ENCODE measurements at regions not wholly inside any gene's neighbourhood (a gene's known extent, or its start where the extent isn't known, plus 50 kb on each side); places are given as distances from the start of the nearest gene placed in this dataset.

GRCh38 chr20:41714030-41714429 is 95.9 kb upstream of the CHD6 start:
- Histone ChIP-seq H3K27me3 (replicated peaks; ENCODE audit: control insufficient read depth, insufficient read depth, low read length) (no peaks in the 10 kb centered on the region), H3K9me3 (0 out of 2 replicates have a peak, but pooled peaks cover 4% of the 10 kb centered on the region), H3K4me1 (no peaks in the 10 kb centered on the region), H3K4me3 (ENCODE audit: low read depth, low read length) (no peak overlapping the region), H3K36me3 (ENCODE audit: control insufficient read depth, insufficient read depth, low read length) (no peaks in the 10 kb centered on the region)
- intact Hi-C loops (cut with micrococcal nuclease; ENCODE audit: unreplicated experiment), result no loop called here
- H3K4me3 Mint-ChIP-seq (ENCODE audit: unreplicated experiment), result no peak overlapping the region
- no peaks in the 10 kb centered on the region for H3K9me3 Mint-ChIP-seq (ENCODE audit: unreplicated experiment)
- no TSS peak for BruUV-seq (replicated peaks)
- DNase-seq, result no peak
- no peaks in the 10 kb centered on the region for H3K36me3 Mint-ChIP-seq (ENCODE audit: insufficient read depth, unreplicated experiment)
- TF ChIP-seq CTCF (IDR thresholded peaks at IDR 0.05; ENCODE audit: insufficient read depth in 1 of 2, low read depth in 1 of 2, low read length in 1 of 2, severe bottlenecking in 1 of 2, unreplicated experiment in 1 of 2), result no peak
- no peaks in the 10 kb centered on the region for H3K4me1 Mint-ChIP-seq (ENCODE audit: low read depth, unreplicated experiment)
- peaks cover 21% of the 10 kb centered on the region for H3K27me3 Mint-ChIP-seq (ENCODE audit: insufficient read depth, unreplicated experiment)
- ChIA-PET POLR2A (no interaction called here), CTCF (interaction anchor here (1.0 kb wide), 1 partner anchor 25 kb away, joined by 3 read pairs; no protein-coding TSS in a partner anchor)
- H3K27ac Mint-ChIP-seq (ENCODE audit: unreplicated experiment), result no peak overlapping the region

DNA sequence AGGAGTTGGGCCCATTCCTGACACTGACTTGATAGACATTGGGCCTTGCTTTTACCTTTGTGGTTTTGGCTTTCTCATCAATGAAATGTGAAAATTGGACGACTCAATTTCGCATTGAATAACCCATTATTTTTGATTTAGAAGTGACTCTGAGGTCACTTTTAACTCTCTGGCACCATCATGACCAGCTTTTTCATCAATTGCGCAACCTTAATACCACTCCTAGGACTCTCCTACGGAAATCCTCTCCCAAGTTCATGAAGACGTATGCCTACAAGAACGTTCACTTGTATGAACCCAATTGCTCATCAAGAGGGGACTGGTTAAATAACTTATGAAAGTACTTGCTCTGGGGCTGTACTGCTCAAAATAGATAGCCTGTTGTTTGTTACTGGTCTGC is 86.7 kb upstream of the CHD6 start:
- no peaks in the 10 kb centered on the region for H3K36me3 ChIP-seq (ENCODE audit: control insufficient read depth, insufficient read depth, low read length)
- H3K27me3 Mint-ChIP-seq (ENCODE audit: insufficient read depth, unreplicated experiment), result peaks cover 12% of the 10 kb centered on the region
- ChIA-PET POLR2A (no interaction called here), CTCF (no interaction called here)
- no peak for TF ChIP-seq CTCF (IDR thresholded peaks at IDR 0.05; ENCODE audit: insufficient read depth in 1 of 2, low read depth in 1 of 2, low read length in 1 of 2, severe bottlenecking in 1 of 2, unreplicated experiment in 1 of 2)
- no peaks in the 10 kb centered on the region for H3K9me3 ChIP-seq
- intact Hi-C loops (cut with micrococcal nuclease; ENCODE audit: unreplicated experiment), result no loop called here
- H3K4me1 ChIP-seq, result no peaks in the 10 kb centered on the region
- no peak overlapping the region for H3K27ac Mint-ChIP-seq (ENCODE audit: unreplicated experiment)
- peak in 1 of 2 experiments; percentile 7 for DNase-seq
- H3K36me3 Mint-ChIP-seq (ENCODE audit: insufficient read depth, unreplicated experiment), result no peaks in the 10 kb centered on the region
- H3K4me1 Mint-ChIP-seq (ENCODE audit: low read depth, unreplicated experiment), result no peaks in the 10 kb centered on the region
- no peaks in the 10 kb centered on the region for H3K9me3 Mint-ChIP-seq (ENCODE audit: unreplicated experiment)
- BruUV-seq (replicated peaks), result no TSS peak
- no peak overlapping the region for H3K4me3 ChIP-seq (ENCODE audit: low read depth, low read length)
- no peak overlapping the region for H3K4me3 Mint-ChIP-seq (ENCODE audit: unreplicated experiment)
- H3K27me3 ChIP-seq (replicated peaks; ENCODE audit: control insufficient read depth, insufficient read depth, low read length), result no peaks in the 10 kb centered on the region; the same call in 1 of the 2 replicates

GRCh38 chr20:41702647-41703046 is 84.5 kb upstream of the CHD6 start:
- H3K27ac Mint-ChIP-seq (ENCODE audit: unreplicated experiment), result no peak overlapping the region
- Histone ChIP-seq H3K9me3 (no peaks in the 10 kb centered on the region), H3K4me3 (ENCODE audit: low read depth, low read length) (no peak overlapping the region), H3K4me1 (no peaks in the 10 kb centered on the region), H3K36me3 (ENCODE audit: control insufficient read depth, insufficient read depth, low read length) (no peaks in the 10 kb centered on the region), H3K27me3 (replicated peaks; ENCODE audit: control insufficient read depth, insufficient read depth, low read length) (no peaks in the 10 kb centered on the region; the same call in 1 of the 2 replicates)
- peaks cover 3% of the 10 kb centered on the region for H3K4me1 Mint-ChIP-seq (ENCODE audit: low read depth, unreplicated experiment)
- no peak for TF ChIP-seq CTCF (IDR thresholded peaks at IDR 0.05; ENCODE audit: insufficient read depth in 1 of 2, low read depth in 1 of 2, low read length in 1 of 2, severe bottlenecking in 1 of 2, unreplicated experiment in 1 of 2)
- H3K27me3 Mint-ChIP-seq (ENCODE audit: insufficient read depth, unreplicated experiment), result peaks cover 10% of the 10 kb centered on the region
- intact Hi-C loops (cut with micrococcal nuclease; ENCODE audit: unreplicated experiment), result no loop called here
- DNase-seq, result no peak
- no peaks in the 10 kb centered on the region for H3K9me3 Mint-ChIP-seq (ENCODE audit: unreplicated experiment)
- POLR2A ChIA-PET, result no interaction called here
- no TSS peak for BruUV-seq (replicated peaks)
- no peak overlapping the region for H3K4me3 Mint-ChIP-seq (ENCODE audit: unreplicated experiment)
- CTCF ChIA-PET, result interaction anchor here (0.7 to 1.8 kb wide), 2 partner anchors 36 to 104 kb away, joined by 3 to 6 read pairs; no protein-coding TSS in a partner anchor
- no peaks in the 10 kb centered on the region for H3K36me3 Mint-ChIP-seq (ENCODE audit: insufficient read depth, unreplicated experiment)

Measured in Caco-2 (cell line).